ENCODE measurements at regions not wholly inside any gene's neighbourhood (a gene's known extent, or its start where the extent isn't known, plus 50 kb on each side); places are given as distances from the start of the nearest gene placed in this dataset.

- no peak for TF ChIP-seq CTCF (IDR thresholded peaks at IDR 0.05; ENCODE audit: low read depth, low read length, missing control alignments)
- in situ Hi-C loops (cut with HindIII; ENCODE audit: low sequenced_read_pairs): no loop called here
- H3K4me3 ChIP-seq (ENCODE audit: low read depth, low read length): no peak overlapping the region
These were observed 168.5 kb upstream of the OBI1 start for GRCh38 chr13:78827471-78827870.

DNA sequence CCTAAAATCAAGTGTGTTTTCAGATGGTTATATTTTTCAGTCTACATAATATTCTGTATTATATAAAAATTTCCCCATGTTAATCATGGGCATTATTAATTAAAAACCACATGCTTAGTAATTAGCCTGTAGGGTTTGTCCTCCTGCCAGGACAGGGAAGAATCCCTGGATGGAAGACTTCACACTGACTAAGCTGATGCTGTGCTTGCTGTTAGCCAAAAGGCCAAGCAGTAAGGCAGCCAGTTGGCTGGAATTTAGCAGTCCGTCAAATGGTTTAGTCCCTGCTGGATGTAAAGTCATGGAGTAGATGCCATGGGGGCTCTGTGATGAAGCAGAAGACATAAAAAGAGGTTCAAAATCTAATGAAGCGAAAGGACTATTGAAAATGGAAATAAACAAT lies 168.0 kb upstream of the OBI1 start:
- H3K4me3 ChIP-seq (ENCODE audit: low read depth, low read length): no peak overlapping the region
- no peak for TF ChIP-seq CTCF (IDR thresholded peaks at IDR 0.05; ENCODE audit: low read depth, low read length, missing control alignments)
- DNase-seq (ENCODE audit: low read depth): no peak
- in situ Hi-C loops (cut with HindIII; ENCODE audit: low sequenced_read_pairs): no loop called here

More at GRCh38 chr13:78827471-78827870, 168.5 kb upstream of the OBI1 start:
- DNase-seq (ENCODE audit: low read depth): no peak

- DNase-seq (ENCODE audit: low read depth): no peak
- no peak overlapping the region for H3K4me3 ChIP-seq (ENCODE audit: low read depth, low read length)
- in situ Hi-C loops (cut with HindIII; ENCODE audit: low sequenced_read_pairs): no loop called here
- TF ChIP-seq CTCF (IDR thresholded peaks at IDR 0.05; ENCODE audit: low read depth, low read length, missing control alignments): no peak
These were observed 167.4 kb upstream of the OBI1 start for GRCh38 chr13:78826312-78826711.

DNA sequence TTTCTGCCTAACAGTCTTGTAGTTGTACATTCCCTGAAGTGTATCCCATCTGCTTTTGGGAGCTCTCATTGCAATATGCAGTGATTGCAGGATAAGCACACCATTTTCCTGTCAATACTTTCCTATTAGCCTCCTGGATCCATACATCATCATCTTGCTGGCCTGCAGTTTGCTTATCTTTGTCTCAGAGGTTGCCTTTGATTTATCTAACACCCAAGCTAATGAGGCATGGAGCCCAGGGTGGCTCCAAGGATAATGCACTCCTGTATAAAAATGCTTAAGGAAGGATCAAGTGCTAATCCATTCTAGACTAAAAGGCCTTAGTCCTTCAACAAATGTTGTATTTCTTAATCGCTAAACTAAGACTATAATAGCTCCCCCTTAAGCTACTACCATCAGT lies 161.6 kb upstream of the OBI1 start:
- no peak for TF ChIP-seq CTCF (IDR thresholded peaks at IDR 0.05; ENCODE audit: low read depth, low read length, missing control alignments)

DNA sequence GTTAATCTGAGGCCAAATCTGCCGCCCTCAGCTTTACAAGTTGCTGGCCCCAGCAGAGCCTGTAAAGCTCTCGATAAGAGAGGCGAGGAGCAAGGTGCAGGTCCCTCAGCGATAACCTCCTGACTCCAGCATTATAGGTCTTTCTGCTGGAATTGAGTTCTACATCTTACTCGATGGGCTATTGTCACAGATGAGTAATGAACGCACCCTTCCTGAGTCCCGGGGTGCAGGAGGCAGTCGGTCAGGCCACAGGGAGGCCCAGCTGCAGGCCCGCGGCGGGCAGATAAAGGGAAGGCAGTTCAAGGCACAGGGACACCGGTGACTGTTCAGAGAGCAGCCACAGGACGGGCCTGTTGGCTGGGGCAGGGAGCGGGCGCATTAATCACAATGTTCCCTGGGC lies 157.6 kb upstream of the OBI1 start:
- H3K4me3 ChIP-seq (ENCODE audit: low read depth, low read length): no peak overlapping the region
- in situ Hi-C loops (cut with HindIII; ENCODE audit: low sequenced_read_pairs): no loop called here
- no peak for TF ChIP-seq CTCF (IDR thresholded peaks at IDR 0.05; ENCODE audit: low read depth, low read length, missing control alignments)
- DNase-seq (ENCODE audit: low read depth): no peak

More for the DNA sequence above, 161.6 kb upstream of the OBI1 start:
- DNase-seq (ENCODE audit: low read depth): no peak
- in situ Hi-C loops (cut with HindIII; ENCODE audit: low sequenced_read_pairs): no loop called here
- H3K4me3 ChIP-seq (ENCODE audit: low read depth, low read length): no peak overlapping the region

DNA sequence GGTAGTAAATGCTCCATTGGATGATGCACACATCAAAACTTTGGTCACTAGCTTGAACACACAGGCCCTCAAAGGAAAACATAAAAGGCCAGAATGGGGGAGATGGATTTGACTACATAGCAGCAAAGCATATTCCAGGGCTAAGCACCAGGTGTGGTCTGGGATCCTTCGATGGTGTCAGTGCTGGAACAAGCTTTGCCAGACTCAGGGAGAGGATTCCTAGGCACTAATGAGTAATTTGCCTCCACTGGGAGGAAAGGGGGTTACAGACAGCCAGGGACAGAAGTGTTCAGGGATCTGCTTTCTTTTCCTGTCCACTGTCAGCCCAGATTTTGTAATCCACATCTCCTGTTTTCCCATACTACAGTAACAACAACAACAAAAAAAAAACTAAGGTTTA lies 157.2 kb upstream of the OBI1 start:
- in situ Hi-C loops (cut with HindIII; ENCODE audit: low sequenced_read_pairs): no loop called here
- no peak overlapping the region for H3K4me3 ChIP-seq (ENCODE audit: low read depth, low read length)
- DNase-seq (ENCODE audit: low read depth): no peak
- TF ChIP-seq CTCF (IDR thresholded peaks at IDR 0.05; ENCODE audit: low read depth, low read length, missing control alignments): no peak

DNA sequence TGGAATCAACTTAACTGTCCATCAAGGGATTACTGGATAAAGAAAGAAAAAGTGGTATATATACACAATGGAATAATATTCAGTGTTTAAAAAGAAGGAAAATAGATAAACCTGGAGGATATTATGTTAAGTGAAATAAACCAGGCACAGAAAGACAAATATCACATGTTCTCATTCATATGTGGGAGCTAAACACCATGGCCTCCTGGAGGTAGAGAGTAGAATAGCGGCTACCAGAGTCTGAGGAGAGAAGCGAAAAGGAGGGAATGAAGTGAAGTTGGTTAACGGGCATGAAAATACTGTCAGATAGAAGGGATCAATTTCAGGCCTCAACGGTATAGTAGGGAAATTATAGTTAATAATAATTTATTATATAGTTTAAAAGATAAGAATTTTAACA lies 147.5 kb upstream of the OBI1 start:
- in situ Hi-C loops (cut with HindIII; ENCODE audit: low sequenced_read_pairs): no loop called here
- H3K4me3 ChIP-seq (ENCODE audit: low read depth, low read length): no peak overlapping the region
- peak; percentile 33 for TF ChIP-seq CTCF (IDR thresholded peaks at IDR 0.05; ENCODE audit: low read depth, low read length, missing control alignments)
- DNase-seq (ENCODE audit: low read depth): no peak
